ENCODE measurements at regions not wholly inside any gene's neighbourhood (a gene's known extent, or its start where the extent isn't known, plus 50 kb on each side); places are given as distances from the start of the nearest gene placed in this dataset.
"Not testable (repeated sequence)": the region's sequence is repeated elsewhere in the genome, so short reads cannot be mapped to it uniquely, and the experiment has no call there.

GRCh38 chr4:151879705-151880445 lies 119.1 kb upstream of the GATB start:
- no peak for DNase-seq

GRCh38 chr4:151876381-151876988 lies 115.7 kb upstream of the GATB start:
- DNase-seq, result no peak

- DNase-seq, result no peak
Measured at GRCh38 chr4:151874328-151874727, 113.5 kb upstream of the GATB start.

GRCh38 chr4:151866592-151866918 lies 105.7 kb upstream of the GATB start:
- DNase-seq, result no peak

GRCh38 chr4:151865744-151866591 lies 105.2 kb upstream of the GATB start:
- DNase-seq, result no peak

- peak; percentile 14 for DNase-seq
Measured at GRCh38 chr4:151865312-151865711, 104.5 kb upstream of the GATB start.

GRCh38 chr4:151864068-151864467 lies 103.3 kb upstream of the GATB start:
- DNase-seq, result no peak

GRCh38 chr4:151862766-151863165 lies 102.0 kb upstream of the GATB start:
- no peak for DNase-seq

- no peak for DNase-seq
Measured at GRCh38 chr4:151860561-151861093, 99.8 kb upstream of the GATB start.

GRCh38 chr4:151859641-151860040 lies 98.8 kb upstream of the GATB start:
- DNase-seq, result no peak

GRCh38 chr4:151858356-151858755 lies 97.5 kb upstream of the GATB start:
- DNase-seq, result no peak

GRCh38 chr4:151857368-151857767 lies 96.6 kb upstream of the GATB start:
- DNase-seq, result no peak

- no peak for DNase-seq
Measured at GRCh38 chr4:151855747-151856146, 94.9 kb upstream of the GATB start.

GRCh38 chr4:151854731-151855130 lies 93.9 kb upstream of the GATB start:
- DNase-seq, result no peak

GRCh38 chr4:151853034-151853433 lies 92.2 kb upstream of the GATB start:
- no peak for DNase-seq

GRCh38 chr4:151852202-151852601 lies 91.4 kb upstream of the GATB start:
- DNase-seq, result no peak

GRCh38 chr4:151851354-151851753 lies 90.5 kb upstream of the GATB start:
- no peak for DNase-seq

- DNase-seq, result no peak
Measured at GRCh38 chr4:151850791-151851213, 90.0 kb upstream of the GATB start.

GRCh38 chr4:151845551-151845950 lies 84.7 kb upstream of the GATB start:
- not testable (repeated sequence) for DNase-seq

- DNase-seq, result no peak
Measured at GRCh38 chr4:151842430-151843079, 81.7 kb upstream of the GATB start.

GRCh38 chr4:151841107-151841506 lies 80.3 kb upstream of the GATB start:
- no peak for DNase-seq

- DNase-seq, result no peak
Measured at GRCh38 chr4:151835467-151835866, 74.7 kb upstream of the GATB start.

GRCh38 chr4:151833174-151833573 lies 72.4 kb upstream of the GATB start:
- DNase-seq, result no peak

Measured in NCI-H2029 (cell line).